ENCODE measurements at regions not wholly inside any gene's neighbourhood (a gene's known extent, or its start where the extent isn't known, plus 50 kb on each side); places are given as distances from the start of the nearest gene placed in this dataset.

DNA sequence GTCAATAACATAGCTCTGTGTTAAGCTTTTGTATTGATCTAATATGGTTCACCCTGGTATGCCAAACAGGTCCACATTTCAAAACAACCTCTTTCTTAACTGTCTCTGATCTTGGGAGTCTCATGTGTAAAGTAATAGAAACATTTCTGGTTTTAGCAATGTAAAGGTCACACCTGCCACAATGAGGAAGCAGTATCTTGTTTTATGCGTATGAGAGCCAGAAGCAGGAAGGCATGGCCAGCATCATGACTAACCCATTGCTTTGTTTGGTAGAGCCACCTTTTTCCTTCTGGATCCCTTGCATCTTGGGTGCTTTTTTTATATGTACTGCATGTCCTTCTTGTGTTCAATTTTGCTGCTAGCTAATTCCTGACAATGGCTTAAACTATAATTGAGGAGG is 411.3 kb upstream of the SEMA3C start:
- no peak for FAIRE-seq
- H3K9me3 ChIP-seq (ENCODE audit: low read length), result no peaks in the 10 kb centered on the region
- H2AFZ ChIP-seq (ENCODE audit: low read length), result no peak overlapping the region
- no TSS peak for BruUV-seq (replicated peaks)
- in situ Hi-C loops (cut with HindIII; ENCODE audit: extremely low pct_ligation_motif_present, low pct_unique_long_range_greater_than_20kb) (no loop called here), intact Hi-C loops (cut with micrococcal nuclease; ENCODE audit: unreplicated experiment) (no loop called here)
- no peaks in the 10 kb centered on the region for H4K20me1 ChIP-seq (ENCODE audit: insufficient read depth, low read length)
- no peak for TF ChIP-seq RORA (CRISPR knock-in tag; IDR thresholded peaks at IDR 0.05)
- TF ChIP-seq, protein P1, sequence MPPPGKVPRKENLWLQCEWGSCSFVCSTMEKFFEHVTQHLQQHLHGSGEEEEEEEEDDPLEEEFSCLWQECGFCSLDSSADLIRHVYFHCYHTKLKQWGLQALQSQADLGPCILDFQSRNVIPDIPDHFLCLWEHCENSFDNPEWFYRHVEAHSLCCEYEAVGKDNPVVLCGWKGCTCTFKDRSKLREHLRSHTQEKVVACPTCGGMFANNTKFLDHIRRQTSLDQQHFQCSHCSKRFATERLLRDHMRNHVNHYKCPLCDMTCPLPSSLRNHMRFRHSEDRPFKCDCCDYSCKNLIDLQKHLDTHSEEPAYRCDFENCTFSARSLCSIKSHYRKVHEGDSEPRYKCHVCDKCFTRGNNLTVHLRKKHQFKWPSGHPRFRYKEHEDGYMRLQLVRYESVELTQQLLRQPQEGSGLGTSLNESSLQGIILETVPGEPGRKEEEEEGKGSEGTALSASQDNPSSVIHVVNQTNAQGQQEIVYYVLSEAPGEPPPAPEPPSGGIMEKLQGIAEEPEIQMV (CRISPR knock-in tag; IDR thresholded peaks at IDR 0.05; ENCODE audit: low read depth), result no peak
- TF ChIP-seq ZNF138 (CRISPR knock-in tag; IDR thresholded peaks at IDR 0.05; ENCODE audit: low read depth), result no peak
- no peak for TF ChIP-seq ZNF670 (CRISPR knock-in tag; IDR thresholded peaks at IDR 0.05; ENCODE audit: borderline replicate concordance)
- TF ChIP-seq MED13 (CRISPR knock-in tag; IDR thresholded peaks at IDR 0.05), result no peak
- no peak for TF ChIP-seq KLF13 (CRISPR knock-in tag; IDR thresholded peaks at IDR 0.05)
- TF ChIP-seq JARID2 (CRISPR knock-in tag; IDR thresholded peaks at IDR 0.05; ENCODE audit: insufficient replicate concordance), result no peak
- TF ChIP-seq, protein P2, sequence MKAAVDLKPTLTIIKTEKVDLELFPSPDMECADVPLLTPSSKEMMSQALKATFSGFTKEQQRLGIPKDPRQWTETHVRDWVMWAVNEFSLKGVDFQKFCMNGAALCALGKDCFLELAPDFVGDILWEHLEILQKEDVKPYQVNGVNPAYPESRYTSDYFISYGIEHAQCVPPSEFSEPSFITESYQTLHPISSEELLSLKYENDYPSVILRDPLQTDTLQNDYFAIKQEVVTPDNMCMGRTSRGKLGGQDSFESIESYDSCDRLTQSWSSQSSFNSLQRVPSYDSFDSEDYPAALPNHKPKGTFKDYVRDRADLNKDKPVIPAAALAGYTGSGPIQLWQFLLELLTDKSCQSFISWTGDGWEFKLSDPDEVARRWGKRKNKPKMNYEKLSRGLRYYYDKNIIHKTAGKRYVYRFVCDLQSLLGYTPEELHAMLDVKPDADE (CRISPR knock-in tag; IDR thresholded peaks at IDR 0.05), result no peak
- TF ChIP-seq, protein P3, sequence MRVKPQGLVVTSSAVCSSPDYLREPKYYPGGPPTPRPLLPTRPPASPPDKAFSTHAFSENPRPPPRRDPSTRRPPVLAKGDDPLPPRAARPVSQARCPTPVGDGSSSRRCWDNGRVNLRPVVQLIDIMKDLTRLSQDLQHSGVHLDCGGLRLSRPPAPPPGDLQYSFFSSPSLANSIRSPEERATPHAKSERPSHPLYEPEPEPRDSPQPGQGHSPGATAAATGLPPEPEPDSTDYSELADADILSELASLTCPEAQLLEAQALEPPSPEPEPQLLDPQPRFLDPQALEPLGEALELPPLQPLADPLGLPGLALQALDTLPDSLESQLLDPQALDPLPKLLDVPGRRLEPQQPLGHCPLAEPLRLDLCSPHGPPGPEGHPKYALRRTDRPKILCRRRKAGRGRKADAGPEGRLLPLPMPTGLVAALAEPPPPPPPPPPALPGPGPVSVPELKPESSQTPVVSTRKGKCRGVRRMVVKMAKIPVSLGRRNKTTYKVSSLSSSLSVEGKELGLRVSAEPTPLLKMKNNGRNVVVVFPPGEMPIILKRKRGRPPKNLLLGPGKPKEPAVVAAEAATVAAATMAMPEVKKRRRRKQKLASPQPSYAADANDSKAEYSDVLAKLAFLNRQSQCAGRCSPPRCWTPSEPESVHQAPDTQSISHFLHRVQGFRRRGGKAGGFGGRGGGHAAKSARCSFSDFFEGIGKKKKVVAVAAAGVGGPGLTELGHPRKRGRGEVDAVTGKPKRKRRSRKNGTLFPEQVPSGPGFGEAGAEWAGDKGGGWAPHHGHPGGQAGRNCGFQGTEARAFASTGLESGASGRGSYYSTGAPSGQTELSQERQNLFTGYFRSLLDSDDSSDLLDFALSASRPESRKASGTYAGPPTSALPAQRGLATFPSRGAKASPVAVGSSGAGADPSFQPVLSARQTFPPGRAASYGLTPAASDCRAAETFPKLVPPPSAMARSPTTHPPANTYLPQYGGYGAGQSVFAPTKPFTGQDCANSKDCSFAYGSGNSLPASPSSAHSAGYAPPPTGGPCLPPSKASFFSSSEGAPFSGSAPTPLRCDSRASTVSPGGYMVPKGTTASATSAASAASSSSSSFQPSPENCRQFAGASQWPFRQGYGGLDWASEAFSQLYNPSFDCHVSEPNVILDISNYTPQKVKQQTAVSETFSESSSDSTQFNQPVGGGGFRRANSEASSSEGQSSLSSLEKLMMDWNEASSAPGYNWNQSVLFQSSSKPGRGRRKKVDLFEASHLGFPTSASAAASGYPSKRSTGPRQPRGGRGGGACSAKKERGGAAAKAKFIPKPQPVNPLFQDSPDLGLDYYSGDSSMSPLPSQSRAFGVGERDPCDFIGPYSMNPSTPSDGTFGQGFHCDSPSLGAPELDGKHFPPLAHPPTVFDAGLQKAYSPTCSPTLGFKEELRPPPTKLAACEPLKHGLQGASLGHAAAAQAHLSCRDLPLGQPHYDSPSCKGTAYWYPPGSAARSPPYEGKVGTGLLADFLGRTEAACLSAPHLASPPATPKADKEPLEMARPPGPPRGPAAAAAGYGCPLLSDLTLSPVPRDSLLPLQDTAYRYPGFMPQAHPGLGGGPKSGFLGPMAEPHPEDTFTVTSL (CRISPR knock-in tag; IDR thresholded peaks at IDR 0.05; ENCODE audit: borderline replicate concordance), result no peak
- no peak for TF ChIP-seq NCOA5 (CRISPR knock-in tag; IDR thresholded peaks at IDR 0.05)
- no peak for TF ChIP-seq ZNF382 (CRISPR knock-in tag; IDR thresholded peaks at IDR 0.05; ENCODE audit: borderline replicate concordance)
- no peak for TF ChIP-seq HDAC2 (CRISPR knock-in tag; IDR thresholded peaks at IDR 0.05)
- no peak for TF ChIP-seq ZNF260 (CRISPR knock-in tag; IDR thresholded peaks at IDR 0.05; ENCODE audit: borderline replicate concordance, low read depth)
- TF ChIP-seq EEA1 (CRISPR knock-in tag; IDR thresholded peaks at IDR 0.05; ENCODE audit: borderline replicate concordance), result no peak
- no peak for TF ChIP-seq ZNF562 (CRISPR knock-in tag; IDR thresholded peaks at IDR 0.05; ENCODE audit: borderline replicate concordance)
- TF ChIP-seq PAF1 (CRISPR knock-in tag; IDR thresholded peaks at IDR 0.05), result no peak
- TF ChIP-seq ZNF773 (CRISPR knock-in tag; IDR thresholded peaks at IDR 0.05; ENCODE audit: borderline replicate concordance), result no peak
- TF ChIP-seq ERF (CRISPR knock-in tag; IDR thresholded peaks at IDR 0.05), result no peak
- no peak for TF ChIP-seq ZEB1 (IDR thresholded peaks at IDR 0.05; ENCODE audit: insufficient replicate concordance, low read depth)
- TF ChIP-seq ZBTB7B (CRISPR knock-in tag; IDR thresholded peaks at IDR 0.05), result no peak
- 85% methylated on average over 1 of the region's 1 CpG for WGBS (ENCODE audit: low lambda C conversion rate)
- CTCF ChIA-PET (ENCODE audit: low intra/inter-chr PET ratio, low total read pairs), result no interaction called here
- H3K4me1 ChIP-seq (ENCODE audit: insufficient read depth, low read length), result no peaks in the 10 kb centered on the region
- ATAC-seq, result no peak
- H3K36me3 ChIP-seq (replicated peaks in 1 of 2; ENCODE audit: control insufficient read depth in 1 of 2, insufficient read depth in 2 of 2, low read length in 2 of 2), result no peaks in the 10 kb centered on the region
- no peaks in the 10 kb centered on the region for H3K27me3 ChIP-seq (ENCODE audit: control insufficient read depth in 1 of 2, insufficient read depth in 2 of 2, low read length in 2 of 2)
- H3K27ac ChIP-seq (ENCODE audit: extremely low read length, insufficient read depth, low read length), result no peak overlapping the region
- H3K4me2 ChIP-seq (ENCODE audit: low read depth, low read length), result no peak overlapping the region
- DNase-seq (ENCODE audit: low spot score), result no peak
- H3K9ac ChIP-seq (ENCODE audit: insufficient read depth, low read depth, low read length), result no peak overlapping the region
- H3K79me2 ChIP-seq (ENCODE audit: insufficient read depth, low read length), result no peaks in the 10 kb centered on the region
- H3K4me3 ChIP-seq (replicated peaks in 1 of 3; ENCODE audit: insufficient read depth in 1 of 3, low read depth in 2 of 3, low read length in 3 of 3), result no peak overlapping the region
- POLR2A ChIA-PET, result no interaction called here

All from HepG2 (cell line).